ENCODE measurements at regions not wholly inside any gene's neighbourhood (a gene's known extent, or its start where the extent isn't known, plus 50 kb on each side); places are given as distances from the start of the nearest gene placed in this dataset.

DNA sequence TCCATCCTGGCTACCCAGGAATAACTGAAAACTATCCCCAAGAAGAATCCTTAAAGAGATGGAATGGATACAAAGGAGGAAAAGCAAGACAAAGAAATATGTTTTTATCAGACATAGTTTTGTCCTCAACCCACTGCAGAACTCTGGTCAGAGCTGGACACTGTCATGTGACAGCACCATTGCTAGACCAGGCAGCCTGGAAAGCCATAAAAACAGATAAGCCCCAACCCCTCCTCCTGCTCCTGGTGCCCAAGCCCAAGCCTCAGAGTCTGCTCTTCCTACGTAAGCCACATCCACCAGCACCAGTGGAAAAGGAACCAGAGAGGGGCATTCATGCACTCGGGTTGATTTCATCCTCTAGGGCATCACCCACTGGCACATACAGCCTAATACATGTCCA lies 116.9 kb downstream of the TRIM29 start:
- TF ChIP-seq POLR2AphosphoS5 (IDR thresholded peaks at IDR 0.05; ENCODE audit: low read depth) (no peak), JUNB (IDR thresholded peaks at IDR 0.05; ENCODE audit: unreplicated experiment) (no peak), EZH2 (IDR thresholded peaks at IDR 0.05; ENCODE audit: low read depth, unreplicated experiment) (no peak), ZNF114 (CRISPR knock-in tag; IDR thresholded peaks at IDR 0.05) (no peak), EZH2phosphoT487 (IDR thresholded peaks at IDR 0.05; ENCODE audit: unreplicated experiment) (no peak), NANOG (IDR thresholded peaks at IDR 0.05; ENCODE audit: borderline replicate concordance) (no peak), ETS1 (IDR thresholded peaks at IDR 0.05) (no peak), CREB1 (CRISPR knock-in tag; IDR thresholded peaks at IDR 0.05; ENCODE audit: low read depth) (no peak)
- TF ChIP-seq, protein P1, sequence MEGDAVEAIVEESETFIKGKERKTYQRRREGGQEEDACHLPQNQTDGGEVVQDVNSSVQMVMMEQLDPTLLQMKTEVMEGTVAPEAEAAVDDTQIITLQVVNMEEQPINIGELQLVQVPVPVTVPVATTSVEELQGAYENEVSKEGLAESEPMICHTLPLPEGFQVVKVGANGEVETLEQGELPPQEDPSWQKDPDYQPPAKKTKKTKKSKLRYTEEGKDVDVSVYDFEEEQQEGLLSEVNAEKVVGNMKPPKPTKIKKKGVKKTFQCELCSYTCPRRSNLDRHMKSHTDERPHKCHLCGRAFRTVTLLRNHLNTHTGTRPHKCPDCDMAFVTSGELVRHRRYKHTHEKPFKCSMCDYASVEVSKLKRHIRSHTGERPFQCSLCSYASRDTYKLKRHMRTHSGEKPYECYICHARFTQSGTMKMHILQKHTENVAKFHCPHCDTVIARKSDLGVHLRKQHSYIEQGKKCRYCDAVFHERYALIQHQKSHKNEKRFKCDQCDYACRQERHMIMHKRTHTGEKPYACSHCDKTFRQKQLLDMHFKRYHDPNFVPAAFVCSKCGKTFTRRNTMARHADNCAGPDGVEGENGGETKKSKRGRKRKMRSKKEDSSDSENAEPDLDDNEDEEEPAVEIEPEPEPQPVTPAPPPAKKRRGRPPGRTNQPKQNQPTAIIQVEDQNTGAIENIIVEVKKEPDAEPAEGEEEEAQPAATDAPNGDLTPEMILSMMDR (conservative IDR thresholded peaks at IDR 0.05; ENCODE audit: low read depth in 2 of 2) = no peak
- TF ChIP-seq, protein P2, sequence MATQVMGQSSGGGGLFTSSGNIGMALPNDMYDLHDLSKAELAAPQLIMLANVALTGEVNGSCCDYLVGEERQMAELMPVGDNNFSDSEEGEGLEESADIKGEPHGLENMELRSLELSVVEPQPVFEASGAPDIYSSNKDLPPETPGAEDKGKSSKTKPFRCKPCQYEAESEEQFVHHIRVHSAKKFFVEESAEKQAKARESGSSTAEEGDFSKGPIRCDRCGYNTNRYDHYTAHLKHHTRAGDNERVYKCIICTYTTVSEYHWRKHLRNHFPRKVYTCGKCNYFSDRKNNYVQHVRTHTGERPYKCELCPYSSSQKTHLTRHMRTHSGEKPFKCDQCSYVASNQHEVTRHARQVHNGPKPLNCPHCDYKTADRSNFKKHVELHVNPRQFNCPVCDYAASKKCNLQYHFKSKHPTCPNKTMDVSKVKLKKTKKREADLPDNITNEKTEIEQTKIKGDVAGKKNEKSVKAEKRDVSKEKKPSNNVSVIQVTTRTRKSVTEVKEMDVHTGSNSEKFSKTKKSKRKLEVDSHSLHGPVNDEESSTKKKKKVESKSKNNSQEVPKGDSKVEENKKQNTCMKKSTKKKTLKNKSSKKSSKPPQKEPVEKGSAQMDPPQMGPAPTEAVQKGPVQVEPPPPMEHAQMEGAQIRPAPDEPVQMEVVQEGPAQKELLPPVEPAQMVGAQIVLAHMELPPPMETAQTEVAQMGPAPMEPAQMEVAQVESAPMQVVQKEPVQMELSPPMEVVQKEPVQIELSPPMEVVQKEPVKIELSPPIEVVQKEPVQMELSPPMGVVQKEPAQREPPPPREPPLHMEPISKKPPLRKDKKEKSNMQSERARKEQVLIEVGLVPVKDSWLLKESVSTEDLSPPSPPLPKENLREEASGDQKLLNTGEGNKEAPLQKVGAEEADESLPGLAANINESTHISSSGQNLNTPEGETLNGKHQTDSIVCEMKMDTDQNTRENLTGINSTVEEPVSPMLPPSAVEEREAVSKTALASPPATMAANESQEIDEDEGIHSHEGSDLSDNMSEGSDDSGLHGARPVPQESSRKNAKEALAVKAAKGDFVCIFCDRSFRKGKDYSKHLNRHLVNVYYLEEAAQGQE (IDR thresholded peaks at IDR 0.05; ENCODE audit: unreplicated experiment) = no peak
